ENCODE measurements at regions not wholly inside any gene's neighbourhood (a gene's known extent, or its start where the extent isn't known, plus 50 kb on each side); places are given as distances from the start of the nearest gene placed in this dataset.

- Histone ChIP-seq H3K9ac (ENCODE audit: low read length) (no peak overlapping the region), H3K27me3 (replicated peaks in 1 of 4; ENCODE audit: control extremely low read depth in 1 of 4, control insufficient read depth in 3 of 4, insufficient read depth in 4 of 4, low read length in 3 of 4) (no peaks in the 10 kb centered on the region), H3K79me2 (ENCODE audit: control insufficient read depth, insufficient read depth, low read length) (no peaks in the 10 kb centered on the region), H4K20me1 (ENCODE audit: control insufficient read depth, insufficient read depth, low read length, poor library complexity, severe bottlenecking) (no peaks in the 10 kb centered on the region), H3K4me3 (ENCODE audit: control extremely low read depth in 1 of 5, extremely low read depth in 1 of 5, insufficient read depth in 1 of 5, low read depth in 2 of 5, low read length in 4 of 5) (no peak overlapping the region), H3K36me3 (replicated peaks in 1 of 2; ENCODE audit: control extremely low read depth in 1 of 2, control insufficient read depth in 1 of 2, extremely low read depth in 1 of 2, insufficient read depth in 2 of 2, low read length in 1 of 2) (no peaks in the 10 kb centered on the region), H3K4me2 (replicated peaks; ENCODE audit: low read depth, low read length, poor library complexity, severe bottlenecking) (no peak overlapping the region), H3K4me1 (ENCODE audit: control insufficient read depth in 2 of 2, insufficient read depth in 2 of 2, low read length in 2 of 2) (no peaks in the 10 kb centered on the region), H3K27ac (ENCODE audit: low read length in 2 of 2) (no peak overlapping the region), H3K9me3 (ENCODE audit: control extremely low read depth in 1 of 3, control insufficient read depth in 2 of 3, insufficient read depth in 1 of 3, low read length in 2 of 3) (peaks cover 0 to 9% (median 3%) of the 10 kb centered on the region in 3 donors), H2AFZ (ENCODE audit: insufficient read depth, low read depth, low read length, poor library complexity, severe bottlenecking) (no peak overlapping the region)
- H3K27ac Mint-ChIP-seq = no peak overlapping the region
- TF ChIP-seq CTCF (IDR thresholded peaks at IDR 0.05) (peak; percentile 26), EZH2 (IDR thresholded peaks at IDR 0.05; ENCODE audit: borderline replicate concordance, insufficient read depth, low read depth, low read length, poor library complexity, severe bottlenecking) (no peak)
- intact Hi-C loops (cut with micrococcal nuclease) = no loop called here
- no peak overlapping the region for H3K4me3 Mint-ChIP-seq
- DNase-seq = no peak
- POLR2A ChIA-PET = no interaction called here
- H3K9me3 Mint-ChIP-seq (ENCODE audit: insufficient read depth) = no peaks in the 10 kb centered on the region
- no peaks in the 10 kb centered on the region for H3K4me1 Mint-ChIP-seq
- CTCF ChIA-PET = interaction anchor here (2.4 kb wide), 1 partner anchor 36 kb away, joined by 7 read pairs; no protein-coding TSS in a partner anchor
- ATAC-seq (ENCODE audit: low read depth) = no peak
- H3K27me3 Mint-ChIP-seq = no peaks in the 10 kb centered on the region
These were observed 210.9 kb downstream of the LTN1 start for GRCh38 chr21:28781602-28782276.

- Histone ChIP-seq H3K36me3 (replicated peaks in 1 of 2; ENCODE audit: control extremely low read depth in 1 of 2, control insufficient read depth in 1 of 2, extremely low read depth in 1 of 2, insufficient read depth in 2 of 2, low read length in 1 of 2) (no peaks in the 10 kb centered on the region), H3K4me2 (replicated peaks; ENCODE audit: low read depth, low read length, poor library complexity, severe bottlenecking) (no peak overlapping the region), H4K20me1 (ENCODE audit: control insufficient read depth, insufficient read depth, low read length, poor library complexity, severe bottlenecking) (no peaks in the 10 kb centered on the region), H3K4me3 (ENCODE audit: control extremely low read depth in 1 of 5, extremely low read depth in 1 of 5, insufficient read depth in 1 of 5, low read depth in 2 of 5, low read length in 4 of 5) (no peak overlapping the region), H2AFZ (ENCODE audit: insufficient read depth, low read depth, low read length, poor library complexity, severe bottlenecking) (no peak overlapping the region), H3K4me1 (ENCODE audit: control insufficient read depth in 2 of 2, insufficient read depth in 2 of 2, low read length in 2 of 2) (no peaks in the 10 kb centered on the region), H3K9me3 (ENCODE audit: control extremely low read depth in 1 of 3, control insufficient read depth in 2 of 3, insufficient read depth in 1 of 3, low read length in 2 of 3) (peaks cover 0 to 8% (median 1%) of the 10 kb centered on the region in 3 donors), H3K9ac (ENCODE audit: low read length) (no peak overlapping the region), H3K79me2 (ENCODE audit: control insufficient read depth, insufficient read depth, low read length) (no peaks in the 10 kb centered on the region), H3K27ac (ENCODE audit: low read length in 2 of 2) (no peak overlapping the region), H3K27me3 (replicated peaks in 1 of 4; ENCODE audit: control extremely low read depth in 1 of 4, control insufficient read depth in 3 of 4, insufficient read depth in 4 of 4, low read length in 3 of 4) (no peaks in the 10 kb centered on the region)
- Mint-ChIP-seq H3K27ac (no peak overlapping the region), H3K4me1 (no peaks in the 10 kb centered on the region), H3K4me3 (no peak overlapping the region), H3K27me3 (no peaks in the 10 kb centered on the region), H3K9me3 (ENCODE audit: insufficient read depth) (no peaks in the 10 kb centered on the region)
- POLR2A ChIA-PET = no interaction called here
- TF ChIP-seq CTCF (IDR thresholded peaks at IDR 0.05) (no peak), EZH2 (IDR thresholded peaks at IDR 0.05; ENCODE audit: borderline replicate concordance, insufficient read depth, low read depth, low read length, poor library complexity, severe bottlenecking) (no peak)
- ATAC-seq (ENCODE audit: low read depth) (no peak), DNase-seq (no peak)
- CTCF ChIA-PET = no interaction called here
- intact Hi-C loops (cut with micrococcal nuclease) = no loop called here
These were observed 212.8 kb downstream of the LTN1 start for GRCh38 chr21:28779914-28780313.
